C4-2B (cell line): ENCODE measurements at regions not wholly inside any gene's neighbourhood (a gene's known extent, or its start where the extent isn't known, plus 50 kb on each side); places are given as distances from the start of the nearest gene placed in this dataset.

Experiments used
- H3K27ac ChIP-seq: fragments of 450-650 bp; 2 replicates; pipeline ENCODE4 v1.5.1; 2017
- ZFX ChIP-seq: fragments of 450-650 bp; IDR thresholded peaks from 2 replicates; pipeline ENCODE4 v1.6.1; 2017
- TF ChIP-seq, protein P1 (sequence below): fragments of 450-650 bp; conservative IDR thresholded peaks from 2 replicates; pipeline ENCODE4 v1.5.1; 2017; ENCODE audit warnings: mild to moderate bottlenecking

DNA sequence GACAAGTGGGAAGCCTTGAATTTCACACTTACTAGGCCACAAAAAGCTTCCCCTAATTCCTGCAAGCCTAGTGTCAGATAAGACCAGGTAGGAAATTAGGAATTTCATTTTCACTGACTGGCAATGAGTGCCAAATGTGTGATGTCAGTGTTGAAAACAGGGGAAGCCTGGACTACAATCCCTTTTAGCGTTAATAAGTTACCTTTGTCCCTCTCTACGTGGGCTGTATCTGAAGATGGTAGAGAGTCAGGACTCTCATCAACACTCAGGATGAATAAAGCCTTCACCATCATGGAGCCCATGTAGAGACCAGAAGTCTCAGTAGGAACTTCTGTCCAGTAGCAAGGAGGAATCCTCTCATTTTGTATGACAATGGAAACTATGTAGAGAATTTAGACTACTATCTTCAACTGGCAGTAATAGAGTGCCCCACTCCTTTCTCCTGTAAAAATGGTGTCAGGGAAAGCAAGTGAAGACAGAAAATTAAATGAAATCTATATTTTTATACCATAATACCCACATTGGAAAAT lies 324.1 kb upstream of the KLHL1 start:
- no peak overlapping the region for H3K27ac ChIP-seq
- TF ChIP-seq, protein P1, sequence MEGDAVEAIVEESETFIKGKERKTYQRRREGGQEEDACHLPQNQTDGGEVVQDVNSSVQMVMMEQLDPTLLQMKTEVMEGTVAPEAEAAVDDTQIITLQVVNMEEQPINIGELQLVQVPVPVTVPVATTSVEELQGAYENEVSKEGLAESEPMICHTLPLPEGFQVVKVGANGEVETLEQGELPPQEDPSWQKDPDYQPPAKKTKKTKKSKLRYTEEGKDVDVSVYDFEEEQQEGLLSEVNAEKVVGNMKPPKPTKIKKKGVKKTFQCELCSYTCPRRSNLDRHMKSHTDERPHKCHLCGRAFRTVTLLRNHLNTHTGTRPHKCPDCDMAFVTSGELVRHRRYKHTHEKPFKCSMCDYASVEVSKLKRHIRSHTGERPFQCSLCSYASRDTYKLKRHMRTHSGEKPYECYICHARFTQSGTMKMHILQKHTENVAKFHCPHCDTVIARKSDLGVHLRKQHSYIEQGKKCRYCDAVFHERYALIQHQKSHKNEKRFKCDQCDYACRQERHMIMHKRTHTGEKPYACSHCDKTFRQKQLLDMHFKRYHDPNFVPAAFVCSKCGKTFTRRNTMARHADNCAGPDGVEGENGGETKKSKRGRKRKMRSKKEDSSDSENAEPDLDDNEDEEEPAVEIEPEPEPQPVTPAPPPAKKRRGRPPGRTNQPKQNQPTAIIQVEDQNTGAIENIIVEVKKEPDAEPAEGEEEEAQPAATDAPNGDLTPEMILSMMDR = no peak
- no peak for TF ChIP-seq ZFX

DNA sequence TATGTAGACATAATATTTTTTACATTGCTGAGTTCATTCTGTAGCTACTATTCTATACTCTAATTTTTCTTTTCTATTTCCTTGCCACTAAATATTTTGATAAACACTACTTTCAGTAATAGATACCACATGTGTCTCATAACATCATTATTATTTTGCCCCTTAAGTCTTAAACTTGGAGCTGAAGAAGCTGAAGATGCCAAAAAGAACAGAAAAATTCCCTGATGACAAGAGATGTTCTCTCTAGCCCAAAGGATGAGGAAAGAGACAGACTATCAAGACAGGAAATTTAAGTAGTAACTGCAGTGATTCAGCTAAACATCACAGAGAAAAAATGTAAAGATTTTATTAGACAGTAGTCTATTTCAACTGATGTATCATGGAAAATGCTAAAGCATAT lies 322.0 kb upstream of the KLHL1 start:
- no peak overlapping the region for H3K27ac ChIP-seq
- no peak for TF ChIP-seq ZFX
- TF ChIP-seq, protein P1 = no peak

DNA sequence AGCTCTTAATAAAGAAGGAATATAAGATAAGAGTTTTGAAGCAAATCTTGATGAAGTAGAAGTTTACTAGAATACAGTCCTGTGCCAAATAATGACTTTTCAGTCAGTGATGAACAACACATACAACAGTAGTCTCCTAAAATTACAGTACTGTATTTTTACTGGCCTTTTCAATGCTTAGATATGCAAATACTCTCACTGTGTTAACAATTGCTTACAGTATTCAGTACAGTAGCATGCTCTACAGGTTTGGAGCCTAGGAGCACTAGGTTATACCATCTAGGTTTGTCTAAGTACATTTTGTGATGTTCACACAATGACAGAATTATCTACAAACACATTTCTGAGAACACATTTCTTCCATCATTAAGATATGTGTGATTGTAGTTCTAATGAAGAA lies 316.7 kb upstream of the KLHL1 start:
- no peak overlapping the region for H3K27ac ChIP-seq
- TF ChIP-seq, protein P1 = no peak
- no peak for TF ChIP-seq ZFX

DNA sequence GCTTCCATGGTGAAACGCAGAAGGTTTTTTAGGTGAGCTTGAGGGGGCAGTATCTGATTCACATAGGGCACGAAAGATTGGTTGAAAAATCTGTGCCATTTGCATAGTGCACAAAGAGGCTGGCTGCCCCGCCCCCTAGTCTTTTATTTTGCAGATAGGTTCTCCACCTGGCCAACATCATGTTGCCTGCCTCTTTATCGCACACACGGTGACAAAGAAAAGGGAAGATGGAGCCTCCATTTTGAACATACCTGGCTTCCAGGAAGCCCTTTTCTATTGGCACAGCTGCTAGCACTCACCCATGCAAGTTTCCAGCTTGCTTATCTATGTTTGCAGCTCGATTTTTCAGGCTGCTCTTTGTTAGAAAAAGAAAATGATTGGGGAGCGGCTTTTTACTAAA lies 316.2 kb upstream of the KLHL1 start:
- TF ChIP-seq, protein P1 = no peak
- TF ChIP-seq ZFX = no peak
- H3K27ac ChIP-seq = no peak overlapping the region

DNA sequence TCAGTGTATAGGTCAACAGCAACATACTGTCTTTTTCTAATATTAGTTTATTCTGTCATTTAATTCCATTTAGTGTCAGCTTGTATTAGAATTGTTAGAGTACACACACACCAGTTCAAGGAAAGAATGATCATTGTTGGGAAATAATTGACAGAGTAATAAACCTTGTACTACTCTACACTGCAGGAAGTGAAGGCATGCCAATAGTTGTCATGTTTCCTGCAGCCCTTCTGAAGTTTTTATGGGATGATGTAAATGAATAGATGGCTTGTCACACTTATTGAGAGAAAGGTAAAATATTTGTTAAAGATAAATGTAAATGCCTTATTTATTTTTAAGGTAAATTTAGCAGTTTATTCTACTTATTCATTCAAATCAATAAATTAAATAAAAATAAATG lies 306.9 kb upstream of the KLHL1 start:
- TF ChIP-seq ZFX = no peak
- TF ChIP-seq, protein P1 = no peak
- no peak overlapping the region for H3K27ac ChIP-seq

DNA sequence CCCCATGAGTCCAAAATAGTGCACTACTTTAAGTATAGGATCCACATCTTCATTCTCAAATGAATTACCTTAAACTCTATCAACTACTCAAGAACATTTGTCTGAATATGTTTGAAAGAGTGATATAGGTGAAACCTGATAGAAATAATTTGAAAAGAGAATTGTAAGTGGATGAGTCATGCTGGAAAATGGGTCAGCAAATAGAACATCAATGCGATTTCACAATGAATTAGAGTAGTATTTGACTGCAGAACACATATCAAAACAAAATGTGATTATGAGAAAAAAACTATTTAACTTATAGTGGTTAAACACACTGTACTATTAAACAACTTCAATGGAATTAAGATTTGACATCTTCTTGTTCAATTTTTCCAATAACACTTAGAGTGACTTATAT lies 300.6 kb upstream of the KLHL1 start:
- TF ChIP-seq ZFX = no peak
- TF ChIP-seq, protein P1 = no peak
- no peak overlapping the region for H3K27ac ChIP-seq

DNA sequence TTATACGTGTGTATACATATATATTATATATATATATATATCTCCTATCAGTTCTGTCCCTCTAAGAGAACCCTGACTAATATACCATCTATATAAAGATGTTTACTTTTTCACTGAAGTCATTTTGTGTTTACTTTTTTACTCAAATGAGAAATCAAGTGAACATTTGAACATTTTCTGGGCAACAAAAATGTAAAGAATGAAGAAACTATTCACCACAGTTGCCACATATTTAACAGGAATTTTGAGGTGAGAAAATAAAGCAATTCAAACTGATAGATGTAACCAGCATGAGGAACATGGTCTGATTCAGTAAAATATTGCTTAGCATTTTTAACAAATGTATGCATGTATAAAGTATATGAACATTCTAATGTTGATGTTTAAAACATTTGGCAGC lies 299.2 kb upstream of the KLHL1 start:
- TF ChIP-seq ZFX = no peak
- TF ChIP-seq, protein P1 = no peak
- H3K27ac ChIP-seq = no peak overlapping the region
